ENCODE measurements at regions not wholly inside any gene's neighbourhood (a gene's known extent, or its start where the extent isn't known, plus 50 kb on each side); places are given as distances from the start of the nearest gene placed in this dataset.

GRCh38 chr6:11298651-11299420 lies 66.4 kb upstream of the NEDD9 start (continued):
- TF ChIP-seq ZKSCAN8 (CRISPR knock-in tag; IDR thresholded peaks at IDR 0.05; ENCODE audit: borderline replicate concordance) (peak; percentile 90; the same call in 1 of the 2 replicates), SRSF9 (IDR thresholded peaks at IDR 0.05; ENCODE audit: borderline replicate concordance, insufficient read depth, low read depth, low read length, poor library complexity, severe bottlenecking) (no peak), NPAS2 (CRISPR knock-in tag; IDR thresholded peaks at IDR 0.05; ENCODE audit: borderline replicate concordance) (no peak), ZNF24 (IDR thresholded peaks at IDR 0.05) (peak; percentile 68; the same call in 1 of the 2 replicates), FOXA3 (CRISPR knock-in tag; IDR thresholded peaks at IDR 0.05) (peak; percentile 98), PHB2 (IDR thresholded peaks at IDR 0.05; ENCODE audit: partially characterized antibody) (no peak), ARID2 (CRISPR knock-in tag; IDR thresholded peaks at IDR 0.05; ENCODE audit: borderline replicate concordance) (no peak; the same call in 1 of the 2 replicates), FUBP1 (CRISPR knock-in tag; IDR thresholded peaks at IDR 0.05; ENCODE audit: borderline replicate concordance) (no peak), NFKBIZ (CRISPR knock-in tag; IDR thresholded peaks at IDR 0.05) (peak; percentile 96), MBD4 (IDR thresholded peaks at IDR 0.05; ENCODE audit: borderline replicate concordance, low read length) (no peak), ZNF609 (CRISPR knock-in tag; IDR thresholded peaks at IDR 0.05; ENCODE audit: borderline replicate concordance) (peak; percentile 93), CCAR2 (optimal IDR thresholded peaks at IDR 0.05; ENCODE audit: low read depth, low read length) (no peak), RNF2 (conservative IDR thresholded peaks at IDR 0.05; ENCODE audit: low read depth) (no peak), ZNF737 (CRISPR knock-in tag; IDR thresholded peaks at IDR 0.05; ENCODE audit: borderline replicate concordance) (peak; percentile 81; the same call in 1 of the 2 replicates), ESRRA (CRISPR knock-in tag; IDR thresholded peaks at IDR 0.05; ENCODE audit: low read depth) (peak; percentile 83; the same call in 1 of the 2 replicates), MED8 (CRISPR knock-in tag; IDR thresholded peaks at IDR 0.05; ENCODE audit: insufficient replicate concordance) (peak; percentile 57), JUND (CRISPR knock-in tag; IDR thresholded peaks at IDR 0.05) (peak; percentile 72; the same call in 1 of the 2 replicates), ZKSCAN1 (IDR thresholded peaks at IDR 0.05; ENCODE audit: low read length) (0 out of 2 replicates have a peak, but pooled peaks have one; percentile 11), ZNF383 (CRISPR knock-in tag; IDR thresholded peaks at IDR 0.05; ENCODE audit: borderline replicate concordance) (no peak), ZNF83 (CRISPR knock-in tag; IDR thresholded peaks at IDR 0.05; ENCODE audit: borderline replicate concordance) (peak; percentile 96)

Data from HepG2 (cell line).